GM23248 (cell line): ENCODE measurements at regions not wholly inside any gene's neighbourhood (a gene's known extent, or its start where the extent isn't known, plus 50 kb on each side); places are given as distances from the start of the nearest gene placed in this dataset.

Experiments
- EZH2 ChIP-seq: fragments of 200-600 bp; sonication (generic); IDR thresholded peaks from 2 replicates; pipeline ENCODE4 v1.6.1; 2018; ENCODE audit warnings: antibody characterized with exemption, mild to moderate bottlenecking; ENCODE audit not compliant: insufficient read depth, poor library complexity, severe bottlenecking
- EZH2phosphoT487 ChIP-seq: fragments of 200-600 bp; sonication (generic); IDR thresholded peaks from 2 replicates; pipeline ENCODE4 v1.6.1; 2018; ENCODE audit warnings: antibody characterized with exemption, moderate library complexity, mild to moderate bottlenecking, low read depth; ENCODE audit not compliant: insufficient read depth

DNA sequence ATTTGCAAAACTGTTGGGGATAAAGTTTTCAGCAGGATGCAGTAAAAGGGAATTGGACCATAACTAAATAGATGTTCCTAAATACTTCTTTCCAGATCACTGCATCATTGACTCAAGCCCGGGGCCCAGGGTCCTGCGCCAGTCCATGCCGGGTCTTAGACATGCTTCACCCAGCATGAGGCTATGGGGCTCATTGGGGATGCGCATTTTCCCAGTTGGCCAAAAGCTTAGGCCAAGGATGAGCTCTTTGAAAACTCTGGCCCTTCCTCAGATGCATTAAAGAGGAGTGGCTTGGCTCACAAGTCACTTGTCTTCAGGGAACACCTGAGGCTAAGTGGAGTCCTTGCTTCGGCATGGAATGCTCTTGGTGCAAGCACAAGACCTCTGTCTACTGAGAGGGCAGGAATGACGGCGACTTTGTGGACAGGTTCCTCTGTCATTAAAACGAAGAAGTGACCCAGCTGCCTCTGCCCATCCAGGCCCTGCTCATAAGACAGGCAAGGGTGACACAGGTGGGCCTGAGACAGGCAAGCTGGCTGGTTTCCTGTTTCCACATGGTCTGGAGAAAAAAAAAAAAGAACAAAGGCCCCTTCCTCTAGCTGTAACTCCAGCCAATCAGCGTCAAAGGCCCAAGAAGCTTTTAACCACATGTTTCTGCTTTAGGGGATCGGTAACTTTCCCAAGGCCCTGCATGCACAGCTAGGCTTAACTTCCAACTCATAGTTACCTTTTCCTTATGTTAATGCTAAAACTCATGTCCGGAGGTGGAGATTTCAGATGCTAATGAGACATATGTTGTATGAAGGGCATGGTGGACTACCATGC is 81.4 kb upstream of the CDH4 start:
- no peak for TF ChIP-seq EZH2
- no peak for TF ChIP-seq EZH2phosphoT487
